GM19099 (cell line): ENCODE measurements at regions not wholly inside any gene's neighbourhood (a gene's known extent, or its start where the extent isn't known, plus 50 kb on each side); places are given as distances from the start of the nearest gene placed in this dataset.

Experiments
- POLR2A ChIP-seq: IDR thresholded peaks from 3 replicates; pipeline ENCODE4 v1.6.1; 2011; ENCODE audit warnings: low read depth; ENCODE audit not compliant: insufficient read length; ENCODE audit errors: extremely low read depth

DNA sequence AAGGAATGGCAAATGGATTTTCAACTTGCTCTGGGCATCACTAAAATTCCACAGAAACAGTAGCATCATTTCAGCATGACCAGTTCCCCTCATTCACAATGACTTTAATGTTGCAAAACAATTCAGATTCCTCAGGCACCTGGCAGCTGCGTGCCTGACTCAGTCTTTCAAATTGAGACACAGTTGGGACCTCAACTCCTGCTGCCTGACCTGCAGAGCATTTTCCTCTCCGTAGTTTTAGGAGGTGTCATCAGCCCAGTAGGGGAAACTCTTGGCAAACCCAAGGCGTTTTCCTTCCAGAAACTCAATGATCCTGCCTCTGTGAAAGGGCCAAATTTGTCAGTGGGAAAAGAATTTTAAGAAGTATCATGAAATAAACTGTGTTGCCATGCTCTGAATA lies 388.9 kb downstream of the SPRY1 start:
- TF ChIP-seq POLR2A, result no peak

DNA sequence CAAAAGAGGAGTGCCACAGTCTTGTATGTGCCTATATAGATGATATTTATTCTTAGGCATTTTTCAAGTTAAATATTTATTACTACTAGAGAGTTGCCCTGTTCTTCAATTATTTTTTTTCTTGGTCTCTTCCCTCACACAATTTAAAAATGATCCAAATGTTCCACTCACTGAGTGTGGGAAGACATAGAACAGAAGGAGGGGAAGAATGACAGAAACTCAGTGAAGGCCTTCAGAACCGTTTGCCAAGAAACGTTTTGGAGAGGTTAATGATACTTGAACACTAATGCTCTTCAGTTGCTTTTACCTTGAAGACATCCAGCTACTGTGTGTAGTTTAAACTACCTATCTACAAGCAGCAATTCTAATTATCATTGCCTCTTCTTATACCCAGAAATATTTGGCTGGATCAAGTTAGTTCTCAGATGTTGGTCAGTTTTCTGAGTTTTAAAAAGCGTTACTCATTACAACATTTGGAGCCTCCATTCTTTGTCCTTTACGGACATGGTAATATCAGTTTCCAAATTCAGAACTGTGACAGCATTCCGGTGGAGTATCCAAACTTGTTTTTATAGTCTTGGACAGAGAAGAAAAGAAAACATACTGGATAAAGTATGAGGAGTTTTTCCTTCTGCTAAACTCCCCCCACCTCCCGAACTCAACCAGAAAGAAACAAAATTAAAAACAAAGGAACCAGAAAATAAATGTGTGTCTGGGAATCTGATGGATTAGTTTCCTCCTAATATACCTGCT lies 389.7 kb downstream of the SPRY1 start:
- no peak for TF ChIP-seq POLR2A

DNA sequence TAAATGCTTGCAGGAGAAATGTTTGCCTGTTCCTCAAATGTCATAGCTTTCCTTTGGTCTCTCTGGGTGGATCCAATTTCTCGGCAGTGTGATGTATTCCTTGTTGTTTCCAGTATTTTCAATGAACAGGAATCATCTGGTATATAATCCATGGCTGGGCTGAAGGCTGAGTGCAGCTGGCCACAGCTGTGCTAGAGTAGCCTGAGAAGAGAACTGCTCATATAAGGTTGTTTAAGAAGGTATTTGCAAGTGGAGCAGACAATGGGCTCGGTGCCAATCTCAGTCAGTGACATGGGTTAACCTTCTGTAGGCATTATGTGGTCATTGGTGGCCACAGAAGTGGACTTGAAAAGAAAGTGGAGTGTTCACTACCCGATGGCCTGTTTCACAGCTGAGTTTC lies 390.3 kb downstream of the SPRY1 start:
- TF ChIP-seq POLR2A, result no peak

DNA sequence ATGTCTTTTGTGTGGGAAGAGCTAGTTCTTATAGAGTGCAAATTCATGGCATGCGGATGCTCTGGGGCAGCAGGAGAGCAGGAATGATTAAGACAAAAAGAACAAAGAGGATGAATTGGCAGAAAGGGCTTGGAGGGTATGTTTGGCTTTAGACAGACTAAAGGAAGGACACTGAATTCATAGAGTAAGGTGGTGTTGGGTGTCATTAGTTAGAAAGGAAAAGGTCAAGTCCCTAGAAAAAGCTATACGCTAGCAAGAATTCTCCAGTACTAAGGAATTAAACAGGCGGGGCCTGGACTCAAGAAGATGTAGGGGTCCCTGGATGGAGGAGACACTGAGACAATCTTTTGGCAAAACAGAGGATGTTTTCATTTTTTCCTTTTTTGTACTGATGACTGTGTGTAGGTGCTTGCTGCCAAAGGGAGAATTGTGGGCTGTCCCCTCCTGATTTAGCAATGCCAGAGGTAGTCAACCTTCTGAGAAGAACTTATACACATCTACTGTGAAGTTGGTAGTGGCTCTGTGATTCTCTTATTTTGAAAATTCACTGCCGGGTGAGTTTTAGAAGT lies 391.0 kb downstream of the SPRY1 start:
- TF ChIP-seq POLR2A, result no peak

DNA sequence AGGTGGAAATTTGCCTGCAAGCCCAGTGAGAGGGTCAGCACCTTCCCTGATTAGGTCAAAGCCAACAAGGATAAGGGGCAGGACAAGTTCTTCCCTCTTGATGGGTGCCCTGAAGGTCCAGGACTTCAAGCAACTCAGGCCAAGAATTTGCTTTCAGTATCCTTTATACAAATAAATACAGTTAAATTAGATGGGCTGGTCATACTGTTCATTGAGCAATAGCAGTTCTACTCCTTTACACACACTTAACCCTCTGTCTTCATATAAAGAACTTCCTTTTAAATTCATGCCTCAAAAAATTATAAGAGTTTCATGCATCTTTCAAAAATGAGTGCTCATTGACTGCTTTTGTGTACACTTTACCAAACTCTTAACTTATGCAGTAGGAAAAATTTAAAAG lies 392.0 kb downstream of the SPRY1 start:
- TF ChIP-seq POLR2A, result no peak

DNA sequence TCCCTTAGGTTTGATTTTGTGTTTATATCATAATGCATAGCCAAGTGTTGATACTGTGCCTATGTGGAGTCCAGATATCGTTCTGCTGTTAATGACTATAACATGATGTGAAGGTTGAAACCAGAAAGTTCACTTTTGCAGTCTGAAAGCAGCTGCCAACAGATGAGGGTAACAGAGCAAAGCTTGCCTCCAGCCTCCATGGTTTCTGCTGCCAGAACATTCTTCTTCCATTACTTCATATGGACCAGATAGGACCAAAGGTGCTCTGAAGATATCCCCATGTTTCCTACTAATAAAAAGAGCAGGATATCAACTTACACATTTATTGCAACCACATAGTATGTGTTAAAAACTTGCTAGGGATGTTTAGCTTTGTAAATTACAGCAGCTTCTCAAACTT lies 394.1 kb downstream of the SPRY1 start:
- no peak for TF ChIP-seq POLR2A

DNA sequence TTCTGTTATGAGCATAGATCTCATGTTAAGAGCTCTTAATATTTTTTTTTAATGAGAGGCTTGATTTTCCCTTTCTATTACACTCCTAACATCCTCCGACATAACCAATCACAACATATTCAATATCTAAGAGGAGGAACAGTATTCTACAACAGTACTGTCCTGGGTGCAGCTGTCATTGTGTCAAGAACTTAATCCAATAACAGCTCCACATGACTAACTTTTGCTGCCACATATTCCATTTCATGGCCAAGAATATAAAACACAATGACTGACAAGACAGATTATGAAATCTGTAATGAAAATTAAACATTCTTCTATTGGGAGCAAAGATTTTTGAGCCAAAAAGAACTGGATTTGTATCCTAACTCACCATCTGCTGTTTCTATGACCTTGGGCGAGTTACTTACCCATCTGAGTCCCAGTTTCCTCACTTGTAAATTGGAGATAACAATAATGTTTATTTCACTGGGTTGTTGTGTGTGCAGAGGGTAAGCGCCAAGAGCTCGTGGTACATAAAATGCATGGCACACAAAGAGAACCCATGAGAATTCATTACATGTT lies 405.6 kb downstream of the SPRY1 start:
- no peak for TF ChIP-seq POLR2A

DNA sequence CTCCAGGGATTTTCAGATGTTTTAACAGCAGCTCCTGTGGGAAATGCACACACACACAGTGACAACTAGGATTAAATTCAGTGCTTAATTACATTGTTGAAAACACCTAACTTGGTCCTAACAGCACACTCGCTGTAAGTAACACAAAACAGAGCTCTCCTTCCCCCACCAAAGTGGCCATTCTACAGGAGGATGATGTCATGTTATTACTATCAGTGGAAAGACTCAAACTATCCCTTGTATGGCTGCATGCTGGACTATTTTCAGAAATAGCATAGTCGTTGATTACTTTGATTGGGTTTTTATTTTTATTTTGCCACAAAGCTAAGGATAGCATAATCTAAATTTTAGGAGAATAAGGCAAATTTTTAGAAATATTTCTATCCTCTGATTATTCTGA lies 406.3 kb downstream of the SPRY1 start:
- no peak for TF ChIP-seq POLR2A

DNA sequence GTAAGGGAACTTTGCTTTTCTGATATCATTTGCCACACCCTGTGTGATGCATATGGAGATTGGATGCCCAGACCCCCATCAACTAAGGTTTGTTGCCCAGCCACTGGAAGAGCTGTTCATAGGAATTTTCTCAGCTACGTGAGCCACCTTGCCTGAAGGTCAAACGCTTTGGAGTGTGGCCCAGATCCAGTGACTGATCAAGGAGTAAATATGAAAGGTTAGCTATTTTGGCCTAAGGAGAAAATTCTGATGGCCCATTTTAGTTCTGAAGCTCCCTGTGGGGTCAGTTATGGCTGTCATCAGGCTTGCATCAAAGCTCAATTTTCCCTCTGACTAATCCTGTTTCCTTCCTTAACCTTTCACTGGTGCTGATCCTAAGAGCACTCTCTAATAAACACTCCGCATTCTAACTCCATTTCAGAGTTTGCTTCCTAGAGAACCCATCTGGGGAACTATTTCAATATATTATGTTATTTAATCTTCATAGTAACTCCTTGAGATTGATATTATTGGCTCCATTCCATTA lies 407.7 kb downstream of the SPRY1 start:
- TF ChIP-seq POLR2A, result no peak

DNA sequence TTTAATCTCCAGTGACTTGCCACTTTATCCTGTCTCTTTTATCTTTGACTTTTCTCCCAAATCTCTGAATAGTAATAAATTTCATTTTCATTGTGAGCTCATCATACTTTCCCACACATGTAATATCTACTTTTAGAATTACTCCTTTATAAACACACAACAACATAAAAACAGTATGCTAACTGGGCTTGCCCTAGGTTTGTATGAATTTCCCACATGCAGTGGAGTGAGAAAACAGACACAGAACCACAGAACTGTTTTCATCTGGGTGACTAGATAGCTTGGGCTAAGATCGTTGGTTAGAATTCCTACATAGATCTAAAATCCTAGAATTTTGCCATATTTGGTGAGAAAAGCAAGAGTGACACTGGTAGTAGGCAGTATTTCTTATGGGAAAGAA lies 409.5 kb downstream of the SPRY1 start:
- no peak for TF ChIP-seq POLR2A

DNA sequence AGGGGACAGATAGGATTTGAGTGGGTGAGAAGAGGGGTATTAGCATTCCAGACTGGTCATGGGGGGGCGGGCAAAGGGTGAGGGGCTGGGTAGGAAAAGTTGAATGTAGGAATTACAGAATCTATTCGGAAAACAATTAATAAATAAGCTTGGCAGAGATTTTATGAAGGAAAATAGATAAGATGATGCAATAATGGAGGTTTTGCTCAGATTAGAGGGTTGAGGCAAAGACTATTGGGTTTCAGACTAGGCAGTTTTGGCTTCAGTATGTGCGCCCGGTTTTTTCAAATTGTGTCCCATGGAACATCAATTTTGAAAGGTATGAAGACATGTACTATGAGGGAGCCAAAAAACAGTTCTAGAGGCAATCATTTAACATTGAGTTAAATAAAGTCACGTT lies 410.6 kb downstream of the SPRY1 start:
- no peak for TF ChIP-seq POLR2A

DNA sequence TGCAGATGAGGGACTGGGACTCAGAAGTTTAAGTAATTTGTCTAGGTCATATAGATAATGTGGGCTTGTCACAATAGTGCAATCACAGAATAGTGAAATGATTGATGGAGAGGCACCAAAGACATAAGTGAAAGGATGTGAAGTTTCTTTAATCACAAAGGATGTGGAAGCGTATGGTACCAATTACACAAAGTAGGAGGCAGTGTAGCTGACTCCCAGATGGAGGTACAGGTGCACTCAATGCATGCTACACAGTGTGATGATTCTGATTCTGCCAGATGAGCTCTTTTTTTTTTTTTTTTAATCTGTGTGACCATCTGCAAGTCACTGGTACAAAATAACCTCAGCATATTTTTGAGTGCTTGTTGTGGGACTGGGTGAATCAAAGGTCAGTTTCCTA lies 411.3 kb downstream of the SPRY1 start:
- TF ChIP-seq POLR2A, result no peak

DNA sequence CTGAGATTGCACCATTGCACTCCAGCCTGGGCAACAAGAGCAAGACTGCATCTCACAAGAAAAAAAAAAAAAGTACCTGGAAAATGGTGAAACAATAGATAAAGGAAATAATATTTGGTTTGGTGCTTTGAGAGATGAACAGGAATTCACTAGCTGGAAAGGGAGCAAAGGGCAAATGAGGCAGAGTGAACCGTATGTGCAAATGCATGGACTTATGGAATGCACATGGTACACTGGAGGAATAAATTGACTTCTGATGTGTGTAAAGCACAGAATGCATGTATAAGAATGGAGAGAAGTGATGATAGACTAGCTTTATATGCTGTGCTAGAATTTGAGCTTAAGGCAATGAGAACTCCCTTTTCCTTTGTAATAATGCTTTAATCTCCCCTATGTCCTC lies 413.3 kb downstream of the SPRY1 start:
- no peak for TF ChIP-seq POLR2A

DNA sequence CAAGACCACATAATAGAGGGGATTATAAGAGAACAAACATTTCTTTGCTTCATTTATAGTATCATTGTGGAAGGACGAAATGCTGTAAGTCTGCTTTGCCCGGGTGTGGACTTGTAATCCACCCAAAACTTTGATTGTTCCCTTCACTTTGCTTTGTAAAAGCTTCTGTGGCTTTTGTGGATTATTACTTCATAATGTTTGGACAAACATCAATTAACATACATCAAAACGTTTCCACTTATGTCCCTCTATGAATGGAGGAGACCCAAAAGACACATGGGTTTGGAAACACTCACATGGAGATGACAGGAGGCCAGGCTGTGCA lies 415.4 kb downstream of the SPRY1 start:
- TF ChIP-seq POLR2A, result no peak

DNA sequence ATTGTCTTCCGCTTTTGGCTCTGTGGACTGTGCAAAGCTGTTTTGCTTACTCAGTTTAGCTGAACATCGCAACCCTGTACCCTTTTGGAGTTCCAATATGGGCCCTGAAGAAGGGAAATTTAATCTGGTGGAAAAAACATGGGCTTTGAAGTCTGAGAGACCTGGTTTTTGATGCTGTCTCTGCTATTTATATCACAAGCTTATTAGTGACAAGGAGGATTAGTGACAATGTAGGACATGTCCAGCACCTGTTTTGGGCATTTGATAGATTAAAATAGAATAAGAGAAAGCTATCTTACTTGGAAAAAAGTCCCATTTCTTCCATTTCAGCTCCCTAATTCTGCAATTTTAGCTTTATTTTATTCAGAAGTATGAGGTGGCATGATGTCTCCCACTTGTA lies 417.3 kb downstream of the SPRY1 start:
- TF ChIP-seq POLR2A, result no peak

DNA sequence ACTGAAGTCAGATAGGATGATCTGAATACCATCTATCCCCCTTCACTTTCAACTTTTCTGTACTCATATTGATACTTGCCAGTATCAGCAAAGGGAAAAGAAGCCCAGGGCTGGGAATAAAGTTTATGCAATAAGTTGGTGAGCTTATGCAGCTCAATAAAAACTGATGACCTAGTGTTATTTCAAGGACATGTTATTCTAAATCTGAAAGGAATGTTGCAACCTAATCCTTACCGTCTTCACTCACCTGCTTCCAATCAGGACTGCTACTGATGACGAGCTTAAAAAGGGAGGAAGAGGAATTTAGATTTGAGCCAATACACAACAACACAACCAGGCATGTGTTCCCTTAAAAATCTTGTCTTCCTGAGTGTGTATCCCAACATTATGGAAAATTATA lies 419.9 kb downstream of the SPRY1 start:
- no peak for TF ChIP-seq POLR2A
